DND-41 (cell line): ENCODE measurements at regions not wholly inside any gene's neighbourhood (a gene's known extent, or its start where the extent isn't known, plus 50 kb on each side); places are given as distances from the start of the nearest gene placed in this dataset.

Experiments used
- EZH2 ChIP-seq: IDR thresholded peaks from 3 replicates; pipeline ENCODE4 v1.6.1; 2012; ENCODE audit warnings: borderline replicate concordance, low read depth, mild to moderate bottlenecking, moderate library complexity, low read length, inconsistent platforms; ENCODE audit not compliant: severe bottlenecking
- TF ChIP-seq, protein P1 (sequence below): IDR thresholded peaks from 2 replicates; pipeline ENCODE4 v1.5.1; 2012; ENCODE audit warnings: borderline replicate concordance, low read length, moderate library complexity, mild to moderate bottlenecking; ENCODE audit not compliant: poor library complexity, severe bottlenecking; ENCODE audit errors: extremely low read depth

DNA sequence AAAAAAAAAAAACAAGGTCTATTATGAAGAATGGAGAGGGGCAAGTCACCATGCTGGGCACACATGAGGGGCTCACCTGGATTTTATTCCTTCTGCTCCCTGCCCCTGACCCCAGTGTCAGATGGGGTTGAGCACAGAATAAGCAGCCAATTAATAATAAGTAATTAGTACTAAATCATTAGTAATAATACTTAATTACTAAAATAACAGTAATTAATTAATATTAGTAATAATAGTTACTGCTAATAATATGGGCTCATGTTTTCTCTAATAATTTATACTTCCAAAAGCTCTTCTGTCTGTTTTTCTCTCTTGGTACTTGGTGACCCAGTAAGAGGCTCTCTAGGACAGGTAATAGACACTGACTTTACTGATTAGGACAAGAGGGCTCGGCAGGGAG, 360.9 kb downstream of the VRK1 start:
- TF ChIP-seq, protein P1, sequence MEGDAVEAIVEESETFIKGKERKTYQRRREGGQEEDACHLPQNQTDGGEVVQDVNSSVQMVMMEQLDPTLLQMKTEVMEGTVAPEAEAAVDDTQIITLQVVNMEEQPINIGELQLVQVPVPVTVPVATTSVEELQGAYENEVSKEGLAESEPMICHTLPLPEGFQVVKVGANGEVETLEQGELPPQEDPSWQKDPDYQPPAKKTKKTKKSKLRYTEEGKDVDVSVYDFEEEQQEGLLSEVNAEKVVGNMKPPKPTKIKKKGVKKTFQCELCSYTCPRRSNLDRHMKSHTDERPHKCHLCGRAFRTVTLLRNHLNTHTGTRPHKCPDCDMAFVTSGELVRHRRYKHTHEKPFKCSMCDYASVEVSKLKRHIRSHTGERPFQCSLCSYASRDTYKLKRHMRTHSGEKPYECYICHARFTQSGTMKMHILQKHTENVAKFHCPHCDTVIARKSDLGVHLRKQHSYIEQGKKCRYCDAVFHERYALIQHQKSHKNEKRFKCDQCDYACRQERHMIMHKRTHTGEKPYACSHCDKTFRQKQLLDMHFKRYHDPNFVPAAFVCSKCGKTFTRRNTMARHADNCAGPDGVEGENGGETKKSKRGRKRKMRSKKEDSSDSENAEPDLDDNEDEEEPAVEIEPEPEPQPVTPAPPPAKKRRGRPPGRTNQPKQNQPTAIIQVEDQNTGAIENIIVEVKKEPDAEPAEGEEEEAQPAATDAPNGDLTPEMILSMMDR: no peak
- TF ChIP-seq EZH2: no peak
